ENCODE measurements at regions not wholly inside any gene's neighbourhood (a gene's known extent, or its start where the extent isn't known, plus 50 kb on each side); places are given as distances from the start of the nearest gene placed in this dataset.

GRCh38 chr4:121277194-121278105, 103.4 kb downstream of the QRFPR start:
- DNase-seq, result peak in 1 of 2 donors; percentile 2

- no peak for DNase-seq
These were observed 107.6 kb downstream of the QRFPR start for GRCh38 chr4:121273191-121273590.

GRCh38 chr4:121272526-121272925, 108.3 kb downstream of the QRFPR start:
- no peak for DNase-seq

GRCh38 chr4:121270389-121270788, 106.3 kb upstream of the TNIP3 start:
- peak; percentile 20 to 52 for DNase-seq

DNA sequence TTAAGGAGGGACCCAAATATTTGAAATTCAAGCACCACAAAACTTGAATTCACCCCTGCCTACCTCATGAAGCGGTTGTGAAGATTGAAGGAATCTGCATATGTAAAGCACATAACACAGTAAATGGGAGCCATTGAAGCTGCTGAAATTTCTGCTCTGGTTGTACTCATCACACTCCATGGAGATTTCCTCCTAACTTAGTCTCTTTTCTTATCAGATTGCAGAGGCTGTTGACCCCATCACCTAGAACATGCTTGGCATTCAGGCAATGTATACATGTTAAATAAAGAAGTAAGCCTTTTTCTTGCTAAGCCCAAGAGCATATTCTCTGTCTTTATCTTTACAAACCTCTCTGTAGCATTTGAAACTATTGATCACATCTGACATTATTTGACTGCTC, 104.9 kb upstream of the TNIP3 start:
- DNase-seq, result no peak

DNA sequence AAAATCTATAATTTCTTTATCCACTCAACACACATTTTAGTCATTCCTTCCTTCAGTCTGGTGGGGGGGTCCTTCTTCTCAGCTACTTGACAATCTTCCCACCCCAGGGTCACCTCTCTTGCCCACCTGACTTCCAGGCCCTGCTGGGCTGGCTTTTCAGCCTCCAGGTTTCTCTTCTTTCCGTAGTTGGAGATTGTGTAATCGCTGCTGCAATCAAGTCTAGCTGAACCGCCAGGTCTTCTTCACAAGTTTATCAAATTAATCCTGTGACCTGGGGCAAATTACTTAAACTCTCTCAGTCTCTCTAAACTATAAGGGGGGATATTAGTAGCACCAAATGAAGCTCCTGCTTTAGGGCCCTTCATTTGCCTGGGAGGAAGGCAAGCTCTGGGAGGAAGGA, 102.9 kb upstream of the TNIP3 start:
- no peak for DNase-seq

GRCh38 chr4:121256887-121257466, 92.9 kb upstream of the TNIP3 start:
- DNase-seq, result no peak

- peak; percentile 75 to 80 for DNase-seq
These were observed 92.0 kb upstream of the TNIP3 start for GRCh38 chr4:121255986-121256750.

- no peak for DNase-seq
These were observed 89.8 kb upstream of the TNIP3 start for GRCh38 chr4:121253961-121254360.

DNA sequence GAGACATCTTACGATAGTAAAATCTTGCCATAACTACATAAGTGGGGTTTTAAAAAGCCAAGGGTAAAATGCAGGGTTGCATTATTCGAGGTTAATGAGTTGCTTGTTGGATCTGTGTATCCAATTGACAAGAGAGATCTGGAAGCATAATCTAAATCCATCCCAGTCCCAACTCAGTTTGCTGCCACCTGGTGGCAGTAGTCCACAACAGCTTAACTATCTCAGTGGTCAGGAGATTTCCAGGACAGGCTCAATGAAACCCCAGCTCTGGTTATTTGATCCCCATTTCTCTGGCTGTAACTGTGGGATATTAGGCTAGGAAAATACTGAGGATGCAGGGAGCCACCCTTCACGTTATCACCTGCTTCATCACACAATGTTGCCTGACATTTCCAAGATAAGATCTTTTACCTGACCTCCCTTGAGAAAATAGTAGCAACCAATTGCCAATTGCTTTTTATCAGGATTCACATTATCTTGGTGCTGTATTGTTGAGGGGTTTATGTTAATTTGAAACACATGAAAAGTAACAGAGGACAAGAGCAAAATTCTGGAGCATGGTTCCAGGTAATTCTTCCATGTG, 88.2 kb upstream of the TNIP3 start:
- peak; percentile 73 to 80 for DNase-seq

DNA sequence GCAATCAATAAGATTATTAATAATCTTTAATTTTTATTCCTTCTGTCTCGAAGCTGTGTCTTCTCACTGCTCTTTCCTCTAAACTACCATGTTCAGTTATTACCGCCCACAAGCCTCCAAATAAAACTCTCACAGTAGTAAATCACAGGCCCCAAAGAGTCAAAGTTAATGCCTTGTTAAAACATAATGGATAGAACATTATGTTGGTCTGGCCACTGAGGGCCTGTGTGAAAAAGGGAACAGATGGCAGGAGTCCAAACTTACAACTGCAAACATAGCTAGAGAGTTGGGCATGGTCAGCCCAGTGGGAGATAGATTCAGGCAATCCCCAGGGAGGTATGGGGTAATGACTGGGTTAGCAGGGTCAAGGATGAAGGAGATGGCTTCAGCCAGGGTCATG, 84.6 kb upstream of the TNIP3 start:
- no peak for DNase-seq

DNA sequence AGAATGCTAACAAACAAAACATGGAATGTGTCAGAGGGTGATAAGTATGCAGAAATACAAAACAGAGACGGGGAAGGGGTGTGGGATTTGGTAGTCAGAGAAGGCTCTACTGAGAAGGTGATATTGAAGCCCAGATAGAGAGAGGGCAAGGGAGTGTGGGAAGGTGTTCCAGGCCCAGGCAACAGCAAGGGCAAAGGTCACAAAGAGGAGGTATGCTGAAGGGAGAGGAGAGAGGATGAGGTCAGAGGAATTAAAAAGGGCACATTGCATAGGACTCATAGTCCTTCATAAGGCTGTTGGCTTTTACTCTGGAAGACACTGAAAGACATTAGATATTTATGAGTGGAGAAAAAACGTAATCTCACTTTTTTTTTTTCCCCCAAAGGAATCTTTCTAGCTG, 82.6 kb upstream of the TNIP3 start:
- DNase-seq, result no peak

- no peak for DNase-seq
These were observed 79.4 kb upstream of the TNIP3 start for GRCh38 chr4:121243485-121243884.

DNA sequence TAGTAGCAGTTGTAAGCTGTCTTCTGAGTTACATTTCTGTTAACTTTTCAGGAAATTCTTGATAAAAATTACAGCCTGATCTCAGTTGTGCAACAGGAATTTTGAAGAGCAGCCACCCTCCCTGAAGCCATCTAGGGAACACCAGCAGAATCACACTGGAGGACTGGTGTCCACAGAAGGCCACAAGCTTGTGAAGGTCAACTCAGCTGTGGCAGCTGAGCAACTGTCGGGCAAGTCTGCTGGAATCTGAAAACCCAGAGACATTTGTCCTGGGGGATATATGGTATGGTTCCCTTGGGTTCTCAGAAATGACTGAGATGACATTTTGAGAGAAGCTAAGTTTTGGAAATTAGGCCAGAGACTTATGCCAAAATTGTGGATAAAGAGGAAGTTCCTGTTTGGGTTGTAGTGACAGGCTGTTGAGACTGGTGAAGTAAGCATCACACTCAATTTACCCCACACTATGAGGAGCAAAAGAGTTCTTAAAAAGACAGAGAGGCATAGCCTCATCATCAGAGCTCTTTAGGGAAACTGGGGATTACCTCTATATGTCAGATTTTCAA, 78.1 kb upstream of the TNIP3 start:
- DNase-seq, result peak in 1 of 2 donors; percentile 14

GRCh38 chr4:121239951-121240350, 75.8 kb upstream of the TNIP3 start:
- DNase-seq, result no peak

DNA sequence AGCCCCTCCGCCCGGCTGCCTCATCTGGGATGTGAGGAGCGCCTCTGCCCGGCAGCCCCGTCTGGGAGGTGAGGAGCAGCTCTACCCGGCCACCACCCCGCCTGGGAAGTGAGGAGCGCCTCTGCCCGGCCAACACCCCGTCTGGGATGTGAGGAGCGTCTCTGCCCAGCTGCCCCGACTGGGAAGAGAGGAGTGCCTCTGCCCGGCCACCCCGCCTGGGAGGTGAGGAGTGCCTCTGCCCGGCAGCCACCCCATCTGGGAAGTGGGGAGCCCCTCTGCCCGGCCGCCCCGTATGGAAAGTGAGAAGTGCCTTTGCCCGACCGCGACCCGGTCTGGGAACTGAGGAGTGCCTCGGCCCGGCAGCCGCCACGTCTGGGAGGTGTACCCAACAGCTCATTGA, 74.3 kb upstream of the TNIP3 start:
- no peak for DNase-seq

GRCh38 chr4:121237069-121237399, 72.9 kb upstream of the TNIP3 start:
- no peak for DNase-seq

DNA sequence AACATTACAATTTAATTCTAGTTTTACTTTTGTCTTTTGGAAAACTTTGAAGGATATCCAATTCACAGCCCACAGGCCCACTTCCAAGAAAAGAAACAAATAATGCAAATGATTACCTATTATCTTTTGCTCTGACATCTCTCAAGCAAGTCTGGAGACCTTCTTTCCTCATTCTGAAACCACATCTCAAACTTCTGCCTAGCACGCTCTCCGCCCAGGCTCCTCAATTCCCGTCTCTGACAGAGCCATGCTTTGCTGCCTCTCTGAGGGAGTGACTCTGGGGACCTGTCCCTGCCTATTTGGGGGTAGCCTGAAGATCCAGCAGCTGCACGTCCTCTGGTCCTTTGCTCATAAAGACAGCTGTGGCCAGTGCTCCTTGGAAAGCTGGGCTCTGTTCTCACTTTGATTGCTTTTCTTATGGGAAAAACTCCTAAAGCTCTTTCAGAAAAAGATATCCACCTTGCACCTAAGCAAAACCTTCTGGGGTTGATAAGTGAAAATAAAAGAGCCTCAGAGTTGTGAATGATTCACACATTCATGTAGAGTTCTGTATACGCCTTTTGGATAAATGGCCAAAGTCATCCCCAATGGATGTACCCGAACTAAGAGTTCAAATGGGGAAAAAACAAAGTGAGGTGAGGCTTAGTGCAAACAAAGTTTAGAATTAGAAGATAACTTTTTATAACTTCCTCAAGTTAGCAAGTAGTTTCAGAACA, 72.4 kb upstream of the TNIP3 start:
- DNase-seq, result no peak

- no peak for DNase-seq
These were observed 69.9 kb upstream of the TNIP3 start for GRCh38 chr4:121233982-121234381.

DNA sequence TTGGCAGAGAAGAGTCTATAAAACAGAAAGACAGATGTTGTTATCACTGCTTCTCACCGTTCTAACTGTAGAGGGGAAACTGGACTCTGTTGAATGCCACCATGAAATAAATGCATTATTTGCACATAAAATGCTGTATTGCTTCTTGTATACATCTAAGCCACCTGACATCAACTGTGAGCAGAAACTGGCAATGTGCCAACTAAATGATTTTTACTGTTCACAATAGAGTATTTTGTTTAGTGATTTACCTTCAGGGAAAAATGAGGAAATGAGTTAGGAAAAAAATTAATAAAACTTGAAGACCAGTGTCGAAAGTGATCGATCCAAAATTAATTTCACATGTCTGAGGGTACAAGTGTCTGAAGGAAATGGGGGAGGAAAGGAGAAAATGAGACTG, 65.9 kb upstream of the TNIP3 start:
- no peak for DNase-seq

DNA sequence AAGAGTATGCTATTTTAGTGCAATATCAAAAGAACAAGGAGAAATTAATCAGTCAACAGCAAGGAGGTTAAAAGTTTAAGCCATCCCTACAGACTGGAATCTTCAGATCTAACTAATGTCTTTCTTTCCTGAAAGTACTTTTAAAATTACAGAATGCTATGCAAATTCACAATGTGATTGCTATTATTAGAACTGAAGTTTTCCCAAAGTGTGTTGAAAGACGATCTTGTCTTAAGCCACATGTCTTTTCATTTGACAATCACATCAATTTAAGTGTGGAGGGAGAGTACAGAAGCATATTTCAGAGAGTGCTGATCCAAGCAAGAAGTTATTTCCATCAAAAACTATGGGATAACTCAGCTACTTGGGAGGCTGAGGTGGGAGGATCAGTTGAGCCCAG, 64.7 kb upstream of the TNIP3 start:
- no peak for DNase-seq

- no peak for DNase-seq
These were observed 63.2 kb upstream of the TNIP3 start for GRCh38 chr4:121227341-121227792.
